ENCODE measurements at regions not wholly inside any gene's neighbourhood (a gene's known extent, or its start where the extent isn't known, plus 50 kb on each side); places are given as distances from the start of the nearest gene placed in this dataset.
A peak's percentile ranks its signal among the peaks of the same experiment; 100 is the strongest.

- intact Hi-C loops (cut with DNase I; ENCODE audit: low total_unique reads): no loop called here
- WGBS, 2 donors: 83 to 86% methylated on average over 1 of the region's 1 CpG
- no peak for TF ChIP-seq POLR2A (IDR thresholded peaks at IDR 0.05)
- no peak for TF ChIP-seq CTCF (IDR thresholded peaks at IDR 0.05)
- DNase-seq (ENCODE audit: low spot score in 2 of 2): no peak
- H3K4me3 ChIP-seq (ENCODE audit: low read depth, poor library complexity, severe bottlenecking): no peak overlapping the region
These were observed 70.7 kb upstream of the DPH6 start for GRCh38 chr15:35616498-35617271.

GRCh38 chr15:35618260-35619188 is 72.6 kb upstream of the DPH6 start:
- intact Hi-C loops (cut with DNase I; ENCODE audit: low total_unique reads): no loop called here
- no peak overlapping the region for H3K4me3 ChIP-seq (ENCODE audit: low read depth, poor library complexity, severe bottlenecking)
- no peak for TF ChIP-seq POLR2A (IDR thresholded peaks at IDR 0.05)
- DNase-seq (ENCODE audit: low spot score in 2 of 2): no peak
- WGBS, 2 donors: 15 to 50% methylated on average over 2 of the region's 2 CpGs

- no peak for DNase-seq (ENCODE audit: low spot score in 2 of 2)
- WGBS, 2 donors: 65 to 89% methylated on average over 6 of the region's 6 CpGs
- H3K4me3 ChIP-seq (ENCODE audit: low read depth, poor library complexity, severe bottlenecking): no peak overlapping the region
- TF ChIP-seq POLR2A (IDR thresholded peaks at IDR 0.05) (no peak), CTCF (IDR thresholded peaks at IDR 0.05) (no peak)
- intact Hi-C loops (cut with DNase I; ENCODE audit: low total_unique reads): no loop called here
These were observed 76.8 kb upstream of the DPH6 start for GRCh38 chr15:35622641-35623340.

- H3K4me3 ChIP-seq (ENCODE audit: low read depth, poor library complexity, severe bottlenecking): no peak overlapping the region
- WGBS, 2 donors: 79 to 88% methylated on average over 3 of the region's 3 CpGs
- no peak for TF ChIP-seq CTCF (IDR thresholded peaks at IDR 0.05)
- TF ChIP-seq POLR2A (IDR thresholded peaks at IDR 0.05): no peak
- DNase-seq (ENCODE audit: low spot score in 2 of 2): peak in 1 of 2 donors; percentile 22
- intact Hi-C loops (cut with DNase I; ENCODE audit: low total_unique reads): no loop called here
These were observed 78.9 kb upstream of the DPH6 start for GRCh38 chr15:35624881-35625280.

GRCh38 chr15:35626571-35627318 is 80.8 kb upstream of the DPH6 start:
- no peak for DNase-seq (ENCODE audit: low spot score in 2 of 2)
- WGBS, 2 donors: 61% methylated on average over 7 of the region's 7 CpGs
- no peak for TF ChIP-seq CTCF (IDR thresholded peaks at IDR 0.05)
- TF ChIP-seq POLR2A (IDR thresholded peaks at IDR 0.05): no peak
- intact Hi-C loops (cut with DNase I; ENCODE audit: low total_unique reads): no loop called here
- no peak overlapping the region for H3K4me3 ChIP-seq (ENCODE audit: low read depth, poor library complexity, severe bottlenecking)

Measured in lower leg skin (tissue), 4 donors.